Fibroblast of lung (primary cell): ENCODE measurements at regions not wholly inside any gene's neighbourhood (a gene's known extent, or its start where the extent isn't known, plus 50 kb on each side); places are given as distances from the start of the nearest gene placed in this dataset.

Experiments used
- EZH2 ChIP-seq: IDR thresholded peaks from 2 replicates; pipeline ENCODE4 v1.5.1; 2012; ENCODE audit warnings: low read length, control low read depth, mild to moderate bottlenecking; ENCODE audit errors: missing control alignments
- TF ChIP-seq, protein P1 (sequence below), 2 donors: IDR thresholded peaks in 1 of 2; conservative IDR thresholded peaks in 1 of 2; 1 replicate in 1 of 2; 2 replicates in 1 of 2; pipeline ENCODE4 v1.5.1; 2011 to 2012; ENCODE audit warnings: low read length in 2 of 2, control low read depth in 1 of 2, inconsistent platforms in 1 of 2, low read depth in 1 of 2, mild to moderate bottlenecking in 1 of 2

DNA sequence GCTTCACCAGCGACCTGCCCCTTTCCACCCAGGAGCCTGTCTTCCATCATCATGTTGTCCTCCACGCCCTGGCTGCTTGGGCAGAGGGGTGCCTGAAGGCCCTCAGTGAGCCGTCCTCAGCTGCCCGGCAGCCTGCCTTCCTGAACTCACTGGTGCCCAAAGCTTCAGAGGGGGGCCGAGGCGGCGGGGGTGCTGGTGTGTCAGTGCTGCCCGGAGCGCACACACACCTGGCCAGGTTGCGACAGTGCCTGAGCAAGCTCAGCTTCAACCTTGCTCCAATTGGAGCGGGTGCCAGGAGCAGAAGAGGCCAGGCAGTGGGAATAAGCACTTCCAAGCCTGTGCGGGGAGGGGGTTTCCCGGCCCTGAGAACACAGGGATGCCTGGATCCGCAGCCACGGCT, 566.3 kb downstream of the INHBA start:
- TF ChIP-seq EZH2, result no peak
- TF ChIP-seq, protein P1, sequence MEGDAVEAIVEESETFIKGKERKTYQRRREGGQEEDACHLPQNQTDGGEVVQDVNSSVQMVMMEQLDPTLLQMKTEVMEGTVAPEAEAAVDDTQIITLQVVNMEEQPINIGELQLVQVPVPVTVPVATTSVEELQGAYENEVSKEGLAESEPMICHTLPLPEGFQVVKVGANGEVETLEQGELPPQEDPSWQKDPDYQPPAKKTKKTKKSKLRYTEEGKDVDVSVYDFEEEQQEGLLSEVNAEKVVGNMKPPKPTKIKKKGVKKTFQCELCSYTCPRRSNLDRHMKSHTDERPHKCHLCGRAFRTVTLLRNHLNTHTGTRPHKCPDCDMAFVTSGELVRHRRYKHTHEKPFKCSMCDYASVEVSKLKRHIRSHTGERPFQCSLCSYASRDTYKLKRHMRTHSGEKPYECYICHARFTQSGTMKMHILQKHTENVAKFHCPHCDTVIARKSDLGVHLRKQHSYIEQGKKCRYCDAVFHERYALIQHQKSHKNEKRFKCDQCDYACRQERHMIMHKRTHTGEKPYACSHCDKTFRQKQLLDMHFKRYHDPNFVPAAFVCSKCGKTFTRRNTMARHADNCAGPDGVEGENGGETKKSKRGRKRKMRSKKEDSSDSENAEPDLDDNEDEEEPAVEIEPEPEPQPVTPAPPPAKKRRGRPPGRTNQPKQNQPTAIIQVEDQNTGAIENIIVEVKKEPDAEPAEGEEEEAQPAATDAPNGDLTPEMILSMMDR (conservative IDR thresholded peaks at IDR 0.05 in 1 of 2, IDR thresholded peaks at IDR 0.05 in 1 of 2; ENCODE audit: low read depth in 1 of 2, low read length in 2 of 2), result no peak
